SK-N-DZ (cell line): ENCODE measurements at regions not wholly inside any gene's neighbourhood (a gene's known extent, or its start where the extent isn't known, plus 50 kb on each side); places are given as distances from the start of the nearest gene placed in this dataset.

ENCODE experiments used
- DNase-seq: peaks from one replicate; pipeline ENCODE4 v3.0.0-alpha.2; 2015; ENCODE audit warnings: low spot score

GRCh38 chr5:43940562-43940961 lies 337.6 kb downstream of the NNT start:
- DNase-seq: no peak

DNA sequence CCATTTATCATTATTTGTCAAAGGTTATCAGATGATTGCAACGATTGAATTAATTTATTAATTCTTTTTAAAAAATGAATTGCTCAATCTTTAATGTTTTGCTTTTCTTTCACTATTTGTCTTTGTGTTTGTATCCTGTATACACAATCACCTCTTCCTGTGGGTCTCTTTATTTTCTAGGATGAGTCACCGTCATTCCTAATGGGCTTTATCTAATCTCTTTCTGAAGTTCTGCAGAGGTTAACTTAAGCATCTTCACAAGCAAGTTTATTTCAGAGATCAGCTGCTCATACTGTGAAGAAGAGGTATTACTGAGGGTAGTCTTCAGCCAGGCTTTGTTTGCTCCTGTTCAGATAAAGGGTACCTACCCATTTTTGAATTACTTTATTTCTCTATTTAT lies 323.9 kb downstream of the NNT start:
- no peak for DNase-seq

DNA sequence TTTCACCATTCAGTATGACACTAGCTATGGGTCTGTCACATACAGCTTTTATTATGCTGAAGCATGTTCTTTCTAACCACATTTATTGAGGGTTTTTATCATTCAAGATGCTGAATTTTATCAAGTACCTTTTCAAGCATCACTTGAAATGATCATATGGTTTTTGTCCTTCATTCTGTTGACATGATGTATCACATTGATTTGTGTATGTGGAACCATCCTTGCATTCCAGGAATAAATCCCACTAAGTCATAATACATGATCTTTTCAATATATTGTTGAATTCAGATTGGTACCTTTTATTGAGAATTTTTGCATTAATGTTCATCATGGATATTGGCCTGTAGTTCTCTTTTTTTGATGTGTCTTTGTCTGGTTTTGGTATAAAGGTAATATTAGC lies 317.4 kb downstream of the NNT start:
- no peak for DNase-seq

- no peak for DNase-seq
Measured at GRCh38 chr5:43917925-43918324, 314.9 kb downstream of the NNT start.

- no peak for DNase-seq
Measured at GRCh38 chr5:43903129-43903528, 300.1 kb downstream of the NNT start.

GRCh38 chr5:43900974-43901373 lies 298.0 kb downstream of the NNT start:
- no peak for DNase-seq

GRCh38 chr5:43895876-43896275 lies 292.9 kb downstream of the NNT start:
- DNase-seq: no peak

DNA sequence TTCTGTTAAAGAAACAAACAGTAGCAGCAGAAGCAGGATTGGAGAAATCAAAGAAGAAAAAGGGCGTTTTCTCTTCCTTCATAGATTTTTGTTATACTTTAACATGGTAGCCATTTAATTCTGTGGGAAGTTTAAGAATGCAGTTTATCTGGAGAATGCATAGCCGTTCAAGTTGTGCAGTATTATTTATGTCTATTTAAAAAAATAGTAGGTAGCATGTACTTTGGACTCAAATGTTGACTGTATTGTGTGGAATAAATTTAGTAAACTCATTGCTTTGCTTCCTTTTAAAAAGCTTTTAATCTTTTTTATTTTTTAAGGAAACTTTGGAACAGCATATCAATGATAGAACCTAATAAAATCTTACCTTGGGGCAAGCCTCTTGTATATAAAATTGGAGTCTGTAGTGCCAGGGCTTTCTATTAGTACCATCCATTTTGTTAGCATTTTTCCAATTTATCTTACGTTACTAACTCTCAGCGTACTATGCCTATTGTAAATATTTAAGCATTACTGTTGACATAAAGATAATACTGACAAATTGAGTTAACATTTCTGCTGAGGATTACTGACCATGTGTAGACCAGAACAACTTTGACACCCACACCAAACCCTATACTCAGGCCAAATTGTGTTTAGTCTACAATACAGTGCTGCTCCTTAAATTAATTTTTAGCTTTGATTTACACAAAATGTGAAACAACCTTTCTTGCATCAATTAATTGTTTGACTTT lies 291.1 kb downstream of the NNT start:
- DNase-seq: no peak

DNA sequence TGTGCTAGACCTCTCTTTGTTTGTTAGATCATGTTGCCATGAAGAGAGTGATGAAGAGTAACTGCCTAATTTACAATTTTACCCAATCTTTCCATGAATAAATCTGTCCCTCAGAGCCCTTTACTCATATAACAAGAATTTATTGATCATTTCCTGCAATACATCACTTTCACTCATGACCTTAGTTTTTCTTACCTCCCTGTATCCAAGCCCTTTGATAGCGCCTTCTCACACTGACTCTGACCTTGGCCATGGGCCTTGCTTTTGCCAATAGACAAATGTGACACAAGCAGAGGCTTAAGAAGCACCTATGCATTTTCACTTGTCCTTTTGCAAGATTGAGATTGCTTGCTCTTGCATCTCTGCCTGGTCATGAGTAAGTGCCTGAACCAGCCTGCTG lies 288.1 kb downstream of the NNT start:
- DNase-seq: no peak

DNA sequence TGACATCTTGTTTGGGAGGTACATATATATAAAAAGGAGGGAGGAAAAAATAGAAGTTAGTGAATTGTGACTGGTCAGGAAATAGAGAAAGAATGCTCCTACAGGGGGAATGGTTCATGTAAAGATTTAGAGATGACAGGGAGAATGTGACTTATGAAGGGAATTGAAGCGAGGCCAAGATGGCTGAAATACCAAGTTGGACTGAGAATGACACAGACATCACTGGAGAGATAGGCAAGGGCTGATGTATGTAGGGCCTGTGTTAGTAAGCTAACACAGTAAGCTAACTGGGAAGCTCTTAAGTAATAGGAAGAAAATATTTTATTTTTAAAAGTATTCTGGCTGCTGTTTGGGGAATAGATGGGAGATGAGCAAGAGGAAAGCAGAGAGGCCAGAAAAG lies 286.3 kb downstream of the NNT start:
- DNase-seq: no peak

- DNase-seq: no peak
Measured at GRCh38 chr5:43875741-43876140, 272.8 kb downstream of the NNT start.

- DNase-seq: peak; percentile 30
Measured at GRCh38 chr5:43874772-43875171, 271.8 kb downstream of the NNT start.

- DNase-seq: no peak
Measured at GRCh38 chr5:43873791-43874190, 270.8 kb downstream of the NNT start.

GRCh38 chr5:43859309-43859708 lies 256.3 kb downstream of the NNT start:
- DNase-seq: no peak

DNA sequence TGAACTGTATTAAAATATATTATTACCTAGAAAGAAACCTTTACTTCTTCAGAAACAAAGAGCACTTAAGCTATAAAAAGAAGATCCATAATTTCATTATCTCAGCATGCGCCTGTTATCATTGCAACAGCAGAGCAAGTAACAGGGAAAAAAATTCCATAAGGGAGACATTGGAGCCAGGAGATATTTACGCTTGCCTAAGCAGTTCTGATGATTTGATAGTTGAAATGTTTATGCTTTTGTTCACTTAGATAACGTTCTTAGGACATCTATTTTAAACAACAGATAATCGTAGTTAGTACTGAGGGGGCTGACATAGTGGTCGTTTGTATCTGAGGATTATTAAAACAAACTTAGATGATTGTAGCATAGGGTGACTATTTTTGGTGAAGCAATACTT lies 252.5 kb downstream of the NNT start:
- peak; percentile 57 for DNase-seq

GRCh38 chr5:43854697-43855292 lies 251.8 kb downstream of the NNT start:
- peak; percentile 35 for DNase-seq

- no peak for DNase-seq
Measured at GRCh38 chr5:43852279-43852678, 249.3 kb downstream of the NNT start.

GRCh38 chr5:43851741-43852140 lies 248.8 kb downstream of the NNT start:
- no peak for DNase-seq

DNA sequence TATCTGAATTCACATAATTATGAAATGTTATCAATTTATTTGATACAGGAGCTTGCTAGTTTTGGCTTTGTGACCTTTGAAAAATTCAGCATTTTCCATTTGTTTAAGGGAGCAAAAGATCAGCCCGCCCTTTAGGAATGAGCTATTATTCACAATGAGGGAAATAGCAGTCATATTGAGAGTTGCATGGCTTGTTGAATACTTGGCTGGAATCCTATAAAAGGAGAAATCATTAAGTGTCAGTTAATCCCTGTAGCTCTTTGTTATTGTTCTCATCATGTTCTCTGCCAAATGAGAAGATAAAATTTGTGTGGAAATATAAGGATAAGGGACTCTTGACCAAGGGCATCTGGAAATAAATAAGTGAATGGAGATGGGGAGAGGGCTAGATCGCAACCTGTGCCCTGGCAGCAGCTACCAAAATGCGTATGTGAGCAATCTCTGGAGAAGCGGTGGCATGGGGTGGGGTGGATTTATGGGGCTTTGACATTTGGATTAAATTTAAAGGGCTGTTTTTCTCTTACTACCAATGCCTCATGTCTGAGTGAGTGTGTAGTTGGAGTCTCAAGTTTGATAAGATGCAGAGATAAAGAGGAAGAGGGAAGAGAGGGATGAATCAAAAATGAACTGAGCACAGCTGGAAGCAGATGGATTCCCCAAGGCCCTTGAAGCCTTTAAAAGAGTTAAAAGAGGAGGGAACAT lies 237.6 kb downstream of the NNT start:
- DNase-seq: no peak

DNA sequence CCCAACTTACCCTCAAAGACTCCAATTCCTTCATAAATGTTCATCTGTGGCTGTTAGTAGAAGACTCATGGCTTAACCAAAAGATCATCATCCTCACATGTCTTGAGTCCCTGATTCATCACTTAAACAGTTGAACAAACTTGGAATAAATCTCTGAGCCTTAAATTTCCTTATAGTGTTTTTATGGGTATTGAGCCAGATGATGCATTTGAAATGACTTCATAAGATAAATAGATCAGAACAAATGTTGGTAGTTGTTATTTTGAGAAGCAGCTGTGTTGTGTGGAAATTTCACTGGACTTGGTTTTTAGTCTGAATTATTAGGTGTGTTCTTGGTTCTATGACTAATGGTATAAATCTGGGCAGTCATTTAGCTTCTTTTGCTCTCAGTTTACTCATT lies 236.2 kb downstream of the NNT start:
- DNase-seq: no peak

DNA sequence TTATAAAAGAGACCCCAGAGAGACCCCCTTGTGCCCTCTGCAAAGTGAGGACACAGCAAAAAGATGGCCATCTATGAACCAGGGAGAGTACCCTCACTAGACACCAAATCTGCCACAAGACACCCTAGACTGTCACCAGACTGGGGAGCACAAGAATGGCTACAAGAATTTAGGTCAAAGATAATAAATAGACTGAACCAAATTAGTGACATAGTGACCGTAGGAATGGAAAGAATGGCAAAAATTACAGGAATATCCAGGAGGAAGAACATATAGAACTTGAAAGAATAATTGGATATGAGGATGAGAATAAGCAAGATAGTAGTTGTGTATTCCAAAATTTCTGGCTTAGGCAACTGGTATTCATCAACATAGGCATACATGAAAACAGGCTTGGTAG lies 235.0 kb downstream of the NNT start:
- DNase-seq: no peak

DNA sequence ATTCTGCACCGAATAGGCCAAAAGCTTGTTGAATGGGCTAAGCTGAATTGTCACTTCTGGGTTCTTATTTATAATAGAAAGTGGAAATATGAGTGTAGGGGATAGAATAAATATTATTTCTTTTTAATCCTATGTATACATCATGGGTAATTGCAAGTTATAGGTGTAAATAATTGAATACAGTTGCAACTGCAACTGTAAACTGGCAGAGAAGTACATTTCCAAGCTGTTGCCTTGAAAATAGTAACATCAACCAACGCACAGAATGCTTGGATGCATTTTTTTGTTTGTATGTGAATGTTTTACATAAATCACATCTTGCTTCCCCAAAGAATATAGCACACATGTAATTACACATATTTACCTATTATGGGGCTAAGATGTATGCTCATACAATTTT lies 234.1 kb downstream of the NNT start:
- no peak for DNase-seq

- DNase-seq: no peak
Measured at GRCh38 chr5:43833961-43834360, 231.0 kb downstream of the NNT start.
